Mammary epithelial cell (primary cell): ENCODE measurements at regions not wholly inside any gene's neighbourhood (a gene's known extent, or its start where the extent isn't known, plus 50 kb on each side); places are given as distances from the start of the nearest gene placed in this dataset.

Experiments
- EZH2 ChIP-seq: IDR thresholded peaks from 2 replicates; pipeline ENCODE4 v1.6.1; 2012; ENCODE audit warnings: low read length, inconsistent platforms, borderline replicate concordance
- TF ChIP-seq, protein P1 (sequence below), 2 donors: IDR thresholded peaks in 1 of 2; conservative IDR thresholded peaks in 1 of 2; 2 replicates each; pipeline ENCODE4 v1.5.1; 2011 to 2012; ENCODE audit warnings: inconsistent platforms in 2 of 2, low read length in 2 of 2, mild to moderate bottlenecking in 2 of 2, control low read depth in 1 of 2, low read depth in 1 of 2; ENCODE audit not compliant: insufficient read depth in 1 of 2; ENCODE audit errors: extremely low read depth in 1 of 2

DNA sequence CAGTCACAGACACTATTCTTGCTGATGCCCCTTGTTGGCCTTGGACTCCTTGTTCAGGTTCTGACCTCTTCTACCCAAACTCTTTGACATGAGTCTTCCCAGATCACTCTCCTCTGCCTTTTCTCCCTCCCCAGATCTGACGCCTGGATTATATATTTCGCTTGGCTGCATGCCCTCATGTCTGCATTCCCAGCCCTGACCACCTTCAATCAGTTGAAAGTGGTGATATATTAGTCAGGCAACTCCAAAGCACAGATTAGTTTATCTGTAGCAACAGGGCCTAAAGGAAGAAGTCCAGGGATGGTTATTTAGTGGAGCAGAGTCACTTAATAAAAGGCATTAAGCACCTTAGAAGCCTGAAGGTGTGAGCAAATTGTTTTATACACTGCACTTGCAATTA, 110.0 kb upstream of the GUCA2B start:
- TF ChIP-seq, protein P1, sequence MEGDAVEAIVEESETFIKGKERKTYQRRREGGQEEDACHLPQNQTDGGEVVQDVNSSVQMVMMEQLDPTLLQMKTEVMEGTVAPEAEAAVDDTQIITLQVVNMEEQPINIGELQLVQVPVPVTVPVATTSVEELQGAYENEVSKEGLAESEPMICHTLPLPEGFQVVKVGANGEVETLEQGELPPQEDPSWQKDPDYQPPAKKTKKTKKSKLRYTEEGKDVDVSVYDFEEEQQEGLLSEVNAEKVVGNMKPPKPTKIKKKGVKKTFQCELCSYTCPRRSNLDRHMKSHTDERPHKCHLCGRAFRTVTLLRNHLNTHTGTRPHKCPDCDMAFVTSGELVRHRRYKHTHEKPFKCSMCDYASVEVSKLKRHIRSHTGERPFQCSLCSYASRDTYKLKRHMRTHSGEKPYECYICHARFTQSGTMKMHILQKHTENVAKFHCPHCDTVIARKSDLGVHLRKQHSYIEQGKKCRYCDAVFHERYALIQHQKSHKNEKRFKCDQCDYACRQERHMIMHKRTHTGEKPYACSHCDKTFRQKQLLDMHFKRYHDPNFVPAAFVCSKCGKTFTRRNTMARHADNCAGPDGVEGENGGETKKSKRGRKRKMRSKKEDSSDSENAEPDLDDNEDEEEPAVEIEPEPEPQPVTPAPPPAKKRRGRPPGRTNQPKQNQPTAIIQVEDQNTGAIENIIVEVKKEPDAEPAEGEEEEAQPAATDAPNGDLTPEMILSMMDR (conservative IDR thresholded peaks at IDR 0.05 in 1 of 2, IDR thresholded peaks at IDR 0.05 in 1 of 2; ENCODE audit: extremely low read depth in 1 of 2, insufficient read depth in 1 of 2, low read depth in 1 of 2, low read length in 2 of 2), result no peak
- TF ChIP-seq EZH2, result no peak
